HUES48 (cell line): ENCODE measurements at regions not wholly inside any gene's neighbourhood (a gene's known extent, or its start where the extent isn't known, plus 50 kb on each side); places are given as distances from the start of the nearest gene placed in this dataset.
"Not testable (repeated sequence)": the region's sequence is repeated elsewhere in the genome, so short reads cannot be mapped to it uniquely, and the experiment has no call there.

Experiments
- H3K27ac ChIP-seq: one replicate; pipeline ENCODE4 v1.7.0; 2013; ENCODE audit warnings: low read depth, low read length, inconsistent platforms
- H3K27me3 ChIP-seq: 2 replicates; pipeline ENCODE4 v1.6.1; 2013; ENCODE audit warnings: mild to moderate bottlenecking, low read length; ENCODE audit not compliant: control insufficient read depth, insufficient read depth
- H3K36me3 ChIP-seq: 2 replicates; pipeline ENCODE4 v1.6.1; 2013; ENCODE audit warnings: low read length; ENCODE audit not compliant: control insufficient read depth, insufficient read depth
- H3K4me1 ChIP-seq: 2 replicates; pipeline ENCODE4 v1.6.1; 2013; ENCODE audit warnings: mild to moderate bottlenecking, low read length; ENCODE audit not compliant: control insufficient read depth, insufficient read depth
- H3K4me3 ChIP-seq: 2 replicates; pipeline ENCODE4 v1.5.1; 2013; ENCODE audit warnings: mild to moderate bottlenecking, low read depth, low read length
- H3K9ac ChIP-seq: 2 replicates; pipeline ENCODE4 v1.6.1; 2013; ENCODE audit warnings: mild to moderate bottlenecking, low read depth, low read length, moderate library complexity
- H3K9me3 ChIP-seq: 2 replicates; pipeline ENCODE4 v1.6.1; 2013; ENCODE audit warnings: low read length; ENCODE audit not compliant: control insufficient read depth, insufficient read depth

GRCh38 chr2:224175538-224175937, 136.5 kb upstream of the SERPINE2 start:
- Histone ChIP-seq H3K27me3 (no peaks in the 10 kb centered on the region), H3K9me3 (no peaks in the 10 kb centered on the region), H3K9ac (no peak overlapping the region), H3K27ac (no peak overlapping the region), H3K4me1 (no peaks in the 10 kb centered on the region), H3K4me3 (no peak overlapping the region), H3K36me3 (no peaks in the 10 kb centered on the region)

DNA sequence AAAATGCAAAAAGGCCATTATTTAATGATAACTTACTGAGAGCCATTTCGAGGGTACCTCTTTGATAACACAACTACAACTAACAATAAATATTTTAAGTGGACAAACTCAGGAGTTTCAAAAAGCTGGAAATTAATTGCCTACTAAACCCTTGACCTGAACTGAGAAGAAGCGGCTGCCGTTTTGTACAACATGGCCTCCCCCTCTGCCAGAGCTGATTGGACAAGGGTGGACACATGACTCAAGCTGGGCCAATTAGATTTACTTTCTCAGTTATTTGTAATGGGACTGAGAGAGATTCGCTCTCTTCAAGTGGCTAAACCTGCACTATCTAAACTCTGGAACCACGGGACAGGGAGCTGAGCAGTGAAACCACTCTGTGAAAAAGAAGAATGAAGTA, 135.9 kb upstream of the SERPINE2 start:
- no peak overlapping the region for H3K27ac ChIP-seq
- H3K9me3 ChIP-seq: no peaks in the 10 kb centered on the region
- no peak overlapping the region for H3K9ac ChIP-seq
- H3K27me3 ChIP-seq: no peaks in the 10 kb centered on the region
- H3K36me3 ChIP-seq: no peaks in the 10 kb centered on the region
- H3K4me1 ChIP-seq: no peaks in the 10 kb centered on the region
- H3K4me3 ChIP-seq: no peak overlapping the region

GRCh38 chr2:224174521-224174920, 135.4 kb upstream of the SERPINE2 start:
- H3K4me3 ChIP-seq: no peak overlapping the region
- no peaks in the 10 kb centered on the region for H3K36me3 ChIP-seq
- no peaks in the 10 kb centered on the region for H3K4me1 ChIP-seq

GRCh38 chr2:224173933-224174332, 134.8 kb upstream of the SERPINE2 start:
- Histone ChIP-seq H3K9ac (no peak overlapping the region), H3K36me3 (no peaks in the 10 kb centered on the region), H3K27ac (no peak overlapping the region), H3K4me3 (no peak overlapping the region), H3K27me3 (no peaks in the 10 kb centered on the region), H3K9me3 (no peaks in the 10 kb centered on the region), H3K4me1 (no peaks in the 10 kb centered on the region)

More at GRCh38 chr2:224174521-224174920, 135.4 kb upstream of the SERPINE2 start:
- H3K27ac ChIP-seq: no peak overlapping the region
- H3K9ac ChIP-seq: no peak overlapping the region
- no peaks in the 10 kb centered on the region for H3K27me3 ChIP-seq
- no peaks in the 10 kb centered on the region for H3K9me3 ChIP-seq

DNA sequence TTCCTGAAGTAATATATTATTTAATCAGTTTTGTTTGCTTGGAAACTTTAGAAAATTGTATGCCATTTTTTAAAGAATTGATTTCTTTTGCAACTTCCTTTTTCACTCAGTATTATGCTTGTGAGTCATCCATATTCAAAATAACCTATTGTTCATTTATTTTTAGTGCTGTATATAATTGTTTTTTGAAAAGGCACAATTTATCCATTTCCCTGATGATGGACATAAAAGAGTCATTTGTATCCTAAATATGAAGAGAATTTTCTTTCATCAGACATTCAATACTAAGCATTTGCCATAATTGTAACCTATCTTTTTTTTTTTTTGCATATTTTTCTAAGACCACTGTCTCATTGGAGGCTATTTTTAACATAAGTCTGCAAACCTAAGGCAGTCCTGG, 134.1 kb upstream of the SERPINE2 start:
- Histone ChIP-seq H3K36me3 (no peaks in the 10 kb centered on the region), H3K27me3 (no peaks in the 10 kb centered on the region), H3K27ac (no peak overlapping the region), H3K9ac (no peak overlapping the region), H3K4me1 (no peaks in the 10 kb centered on the region), H3K4me3 (no peak overlapping the region), H3K9me3 (no peaks in the 10 kb centered on the region)

DNA sequence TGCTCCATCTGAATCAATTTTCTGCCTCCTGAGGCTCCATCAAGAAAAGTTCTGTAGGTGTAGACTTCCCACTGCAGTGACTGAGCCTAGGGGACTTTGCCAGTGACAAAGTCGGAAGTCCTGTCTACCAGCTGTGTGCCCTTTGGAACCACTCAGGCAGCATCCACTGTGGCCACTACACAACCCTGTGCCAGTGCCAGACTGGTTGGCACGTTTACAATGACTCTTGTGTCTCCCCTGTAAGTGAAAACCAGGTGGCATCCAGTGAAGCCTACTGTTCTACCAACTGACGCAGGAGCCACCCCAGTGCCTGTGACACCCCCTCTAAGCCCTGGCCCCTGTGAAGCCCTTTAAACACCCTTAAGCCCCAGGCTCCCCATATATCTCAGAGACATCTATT, 132.1 kb upstream of the SERPINE2 start:
- Histone ChIP-seq H3K9ac (no peak overlapping the region), H3K36me3 (no peaks in the 10 kb centered on the region), H3K27ac (no peak overlapping the region), H3K27me3 (no peaks in the 10 kb centered on the region), H3K4me1 (no peaks in the 10 kb centered on the region), H3K4me3 (no peak overlapping the region), H3K9me3 (no peaks in the 10 kb centered on the region)

- Histone ChIP-seq H3K9ac (no peak overlapping the region), H3K4me1 (no peaks in the 10 kb centered on the region), H3K4me3 (no peak overlapping the region), H3K27ac (no peak overlapping the region), H3K9me3 (no peaks in the 10 kb centered on the region), H3K36me3 (no peaks in the 10 kb centered on the region), H3K27me3 (no peaks in the 10 kb centered on the region)
Observed at GRCh38 chr2:224169847-224170246, 130.8 kb upstream of the SERPINE2 start.

GRCh38 chr2:224167781-224168180, 128.7 kb upstream of the SERPINE2 start:
- not testable (repeated sequence) for H3K4me1 ChIP-seq, H3K4me3 ChIP-seq, H3K36me3 ChIP-seq, H3K27me3 ChIP-seq, H3K27ac ChIP-seq, H3K9ac ChIP-seq, H3K9me3 ChIP-seq

DNA sequence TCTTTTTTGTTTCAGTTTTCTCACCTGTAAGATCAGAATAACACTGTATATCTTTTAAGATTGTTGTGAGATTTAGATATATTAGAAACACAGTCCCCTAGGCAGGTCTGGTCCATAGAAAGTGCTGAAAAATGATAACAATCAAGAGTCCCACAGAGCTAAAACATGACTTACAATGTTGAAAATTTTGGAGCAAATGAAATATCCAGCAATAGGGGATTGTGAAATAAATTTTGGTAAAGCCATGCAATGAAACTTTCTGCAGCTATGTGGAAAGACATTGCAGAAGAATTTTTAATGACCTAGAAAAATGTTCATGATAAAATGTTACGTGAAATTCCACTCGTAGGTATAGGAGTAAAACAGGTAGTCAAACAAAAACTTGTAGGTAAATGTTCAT, 127.6 kb upstream of the SERPINE2 start:
- Histone ChIP-seq H3K4me3 (no peak overlapping the region), H3K9me3 (no peaks in the 10 kb centered on the region), H3K27ac (no peak overlapping the region)

GRCh38 chr2:224165901-224166319, 126.8 kb upstream of the SERPINE2 start:
- Histone ChIP-seq H3K27ac (no peak overlapping the region), H3K9me3 (no peaks in the 10 kb centered on the region), H3K4me3 (no peak overlapping the region), H3K27me3 (no peaks in the 10 kb centered on the region), H3K36me3 (no peaks in the 10 kb centered on the region), H3K9ac (no peak overlapping the region), H3K4me1 (no peaks in the 10 kb centered on the region)

More for the DNA sequence above, 127.6 kb upstream of the SERPINE2 start:
- Histone ChIP-seq H3K4me1 (no peaks in the 10 kb centered on the region), H3K36me3 (no peaks in the 10 kb centered on the region), H3K27me3 (no peaks in the 10 kb centered on the region), H3K9ac (no peak overlapping the region)

- Histone ChIP-seq H3K27ac (no peak overlapping the region), H3K4me1 (no peaks in the 10 kb centered on the region)
Observed at GRCh38 chr2:224163566-224164307, 124.7 kb upstream of the SERPINE2 start.

More at GRCh38 chr2:224163566-224164307, 124.7 kb upstream of the SERPINE2 start:
- Histone ChIP-seq H3K36me3 (no peaks in the 10 kb centered on the region), H3K9ac (no peak overlapping the region), H3K4me3 (no peak overlapping the region), H3K9me3 (no peaks in the 10 kb centered on the region), H3K27me3 (no peaks in the 10 kb centered on the region)
